Motor neuron (in vitro differentiated cells): ENCODE measurements at regions not wholly inside any gene's neighbourhood (a gene's known extent, or its start where the extent isn't known, plus 50 kb on each side); places are given as distances from the start of the nearest gene placed in this dataset.

Experiments used
- ATAC-seq, 8 experiments: fragments of 200-7000 bp; cut with Tn5 transposase; replicated peaks in 6 of 8; 2 replicates each; pipeline ENCODE4 v1.8.0; 2021; ENCODE audit warnings: mild to moderate bottlenecking in 8 of 8, moderate library complexity in 8 of 8
- H3K27ac ChIP-seq, 2 donors: fragments of 250-450 bp; sonication (Bioruptor Pico); 2 replicates each; pipeline ENCODE4 v1.9.0; 2021; ENCODE audit warnings: antibody characterized with exemption in 2 of 2, mild to moderate bottlenecking in 2 of 2, moderate library complexity in 1 of 2
- H3K4me1 ChIP-seq, 2 donors: fragments of 250-450 bp; sonication (Bioruptor Pico); replicated peaks in 1 of 2; 2 replicates each; pipeline ENCODE4 v1.6.1; 2021; ENCODE audit warnings: antibody characterized with exemption in 2 of 2, mild to moderate bottlenecking in 2 of 2, moderate library complexity in 1 of 2
- H3K4me3 ChIP-seq, 5 donors: fragments of 250-450 bp; sonication (Bioruptor Pico); 2 replicates each; pipeline ENCODE4 v1.9.0; 2021; ENCODE audit warnings: antibody characterized with exemption in 5 of 5, mild to moderate bottlenecking in 5 of 5, moderate library complexity in 4 of 5
- WGBS, 10 experiments: fragments of 450-650 bp; shearing (Covaris generic); methylation state at CpG; one replicate each; pipeline ENCODE4 v1.0.0; 2022; 5-methylcytosine and 5-hydroxymethylcytosine counted together
- in situ Hi-C, 9 experiments: fragments of 400-800 bp; cut with MboI; loops; one replicate each; pipeline ENCODE4 v1.15.0; 2021; ENCODE audit warnings: low sequenced_read_pairs in 9 of 9, low pct_unique_long_range_greater_than_20kb in 2 of 9; ENCODE audit not compliant: unreplicated experiment in 9 of 9

GRCh38 chr6:139577763-139578604 lies 203.5 kb upstream of the CITED2 start:
- Histone ChIP-seq H3K27ac (no peak overlapping the region), H3K4me1 (peaks cover 9 to 13% of the 10 kb centered on the region in 2 donors), H3K4me3 (no peak overlapping the region)
- WGBS, 10 experiments, result 30 to 93% (median 63%) methylated on average over 1 to 6 of the region's 7 CpGs
- ATAC-seq, result peak in 7 of 8 experiments; percentile 44 to 88 (median 79)
- in situ Hi-C loops, result loop anchor here in 1 of 9 experiments (25.0 kb wide), 1 partner anchor 191 kb away; no protein-coding TSS in a partner anchor

- 11 to 100% (median 80%) methylated on average over 1 to 5 of the region's 5 CpGs; no CpG with 5 or more reads in 1 of the 10 experiments for WGBS, 10 experiments
- Histone ChIP-seq H3K27ac (no peak overlapping the region), H3K4me3 (no peak overlapping the region), H3K4me1 (peaks cover 9 to 13% of the 10 kb centered on the region in 2 donors)
- in situ Hi-C loops, result loop anchor here in 1 of 9 experiments (25.0 kb wide), 1 partner anchor 190 kb away; no protein-coding TSS in a partner anchor
- ATAC-seq, result peak in 2 of 8 experiments; percentile 9 to 19
These were observed 202.8 kb upstream of the CITED2 start for GRCh38 chr6:139577124-139577762.

- WGBS, 10 experiments, result 33 to 100% (median 100%) methylated on average over 1 of the region's 1 CpG; no CpG with 5 or more reads in 2 of the 10 experiments
- in situ Hi-C loops, result no loop called here
- H3K4me3 ChIP-seq, result no peak overlapping the region
These were observed 197.6 kb upstream of the CITED2 start for GRCh38 chr6:139572001-139572400.

DNA sequence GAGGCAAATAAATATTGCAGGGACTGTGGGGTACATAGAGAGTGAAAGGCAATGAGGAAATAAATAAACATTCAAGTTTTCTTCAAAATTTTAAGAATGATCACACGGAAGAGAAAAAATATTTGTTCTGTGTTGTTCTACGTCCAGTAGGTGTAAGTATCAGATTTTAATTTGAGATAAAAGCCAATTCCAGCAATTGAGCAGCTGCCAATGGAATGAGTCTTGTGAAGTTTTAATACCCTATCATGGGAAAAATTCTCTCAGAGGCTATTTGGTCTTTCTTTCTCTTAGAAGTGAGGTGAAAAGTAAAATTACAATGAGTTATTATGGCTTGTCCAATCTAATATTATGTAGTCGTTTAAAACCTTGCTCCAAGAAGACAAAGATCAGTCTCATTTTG lies 195.7 kb upstream of the CITED2 start:
- ATAC-seq, result no peak
- H3K27ac ChIP-seq, result no peak overlapping the region
- 43 to 100% (median 80%) methylated on average over 1 to 3 of the region's 3 CpGs for WGBS, 10 experiments
- no peak overlapping the region for H3K4me3 ChIP-seq
- in situ Hi-C loops, result no loop called here
- peaks cover 0 to 4% of the 10 kb centered on the region in 2 donors for H3K4me1 ChIP-seq

More at GRCh38 chr6:139572001-139572400, 197.6 kb upstream of the CITED2 start:
- peaks cover 0 to 4% of the 10 kb centered on the region in 2 donors for H3K4me1 ChIP-seq
- ATAC-seq, result no peak
- H3K27ac ChIP-seq, result peak overlapping the region in 1 of 2 donors; percentile 21

GRCh38 chr6:139569566-139569965 lies 195.1 kb upstream of the CITED2 start:
- 0 to 100% (median 81%) methylated on average over 1 to 4 of the region's 4 CpGs; no CpG with 5 or more reads in 1 of the 10 experiments for WGBS, 10 experiments
- ATAC-seq, result peak in 1 of 8 experiments; percentile 44
- H3K4me3 ChIP-seq, result no peak overlapping the region
- H3K4me1 ChIP-seq, result peaks cover 0 to 4% of the 10 kb centered on the region in 2 donors
- H3K27ac ChIP-seq, result no peak overlapping the region
- in situ Hi-C loops, result no loop called here

GRCh38 chr6:139568956-139569538 lies 194.6 kb upstream of the CITED2 start:
- Histone ChIP-seq H3K4me1 (peaks cover 0 to 4% of the 10 kb centered on the region in 2 donors), H3K4me3 (no peak overlapping the region), H3K27ac (no peak overlapping the region)
- ATAC-seq, result peak in 3 of 8 experiments; percentile 52 to 94 (median 90)
- in situ Hi-C loops, result no loop called here
- 65 to 94% (median 87%) methylated on average over 2 to 5 of the region's 5 CpGs; no CpG with 5 or more reads in 4 of the 10 experiments for WGBS, 10 experiments

- Histone ChIP-seq H3K27ac (no peak overlapping the region), H3K4me1 (peaks cover 0 to 4% of the 10 kb centered on the region in 2 donors), H3K4me3 (no peak overlapping the region)
- WGBS, 10 experiments, result 31 to 100% (median 92%) methylated on average over 2 to 3 of the region's 3 CpGs
- peak in 2 of 8 experiments; percentile 63 to 72 for ATAC-seq
- in situ Hi-C loops, result no loop called here
These were observed 193.9 kb upstream of the CITED2 start for GRCh38 chr6:139568151-139568955.

DNA sequence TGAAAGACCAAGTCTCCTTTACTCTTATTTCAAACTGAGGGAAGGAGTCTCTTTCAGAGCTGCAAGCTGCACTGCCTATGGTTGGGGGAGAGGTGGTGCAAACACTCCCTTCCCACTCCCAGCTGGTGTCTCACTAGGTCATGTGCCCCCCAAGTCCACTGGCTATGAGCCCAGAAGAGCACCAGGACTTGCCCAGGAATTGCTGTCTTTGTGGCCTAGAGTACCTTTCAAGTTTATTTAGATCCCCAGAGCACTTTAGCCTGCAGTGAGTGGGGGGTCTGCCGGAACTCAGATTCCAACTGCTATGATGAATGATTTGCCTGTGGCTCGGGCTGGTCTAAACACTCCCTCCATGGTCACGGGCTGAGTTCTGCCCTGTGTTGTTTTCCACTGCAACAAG lies 192.6 kb upstream of the CITED2 start:
- Histone ChIP-seq H3K4me3 (no peak overlapping the region), H3K4me1 (peaks cover 0 to 2% of the 10 kb centered on the region in 2 donors), H3K27ac (no peak overlapping the region)
- WGBS, 10 experiments, result 50 to 100% (median 95%) methylated on average over 1 to 3 of the region's 3 CpGs; no CpG with 5 or more reads in 6 of the 10 experiments
- in situ Hi-C loops, result no loop called here
- ATAC-seq, result no peak

GRCh38 chr6:139565591-139565990 lies 191.1 kb upstream of the CITED2 start:
- ATAC-seq, result no peak
- no peaks in the 10 kb centered on the region for H3K4me1 ChIP-seq
- no peak overlapping the region for H3K4me3 ChIP-seq
- no peak overlapping the region for H3K27ac ChIP-seq
- 0% methylated on average over 1 of the region's 1 CpG; no CpG with 5 or more reads in 6 of the 10 experiments for whole genome bisulfite sequencing, 10 experiments
- in situ Hi-C loops, result no loop called here

DNA sequence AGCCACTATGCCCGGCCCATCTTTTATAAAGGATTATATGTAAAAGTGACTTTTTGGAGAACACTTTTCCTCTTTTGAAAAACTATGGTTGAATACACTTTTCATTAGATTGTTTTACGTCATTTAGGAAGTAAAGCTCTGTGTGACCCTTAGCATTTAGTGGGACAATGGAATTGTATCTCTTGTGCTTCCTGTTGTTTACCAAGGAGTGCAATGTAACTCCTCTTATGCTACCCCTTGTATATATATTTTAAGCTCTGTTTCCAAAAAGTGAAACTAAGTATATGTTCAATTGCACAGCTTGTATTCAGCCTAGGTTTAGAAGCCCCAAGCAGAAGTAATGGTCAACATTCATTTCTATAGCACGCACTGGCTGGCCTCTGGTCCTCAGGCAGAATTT lies 183.1 kb upstream of the CITED2 start:
- Histone ChIP-seq H3K4me1 (no peaks in the 10 kb centered on the region), H3K4me3 (no peak overlapping the region), H3K27ac (no peak overlapping the region)
- no peak for ATAC-seq
- 80 to 100% (median 100%) methylated on average over 1 to 2 of the region's 3 CpGs; no CpG with 5 or more reads in 4 of the 10 experiments for WGBS, 10 experiments
- in situ Hi-C loops, result no loop called here

GRCh38 chr6:139556532-139556931 lies 182.1 kb upstream of the CITED2 start:
- Histone ChIP-seq H3K4me1 (no peaks in the 10 kb centered on the region), H3K4me3 (no peak overlapping the region), H3K27ac (no peak overlapping the region)
- no peak for ATAC-seq
- in situ Hi-C loops, result no loop called here

DNA sequence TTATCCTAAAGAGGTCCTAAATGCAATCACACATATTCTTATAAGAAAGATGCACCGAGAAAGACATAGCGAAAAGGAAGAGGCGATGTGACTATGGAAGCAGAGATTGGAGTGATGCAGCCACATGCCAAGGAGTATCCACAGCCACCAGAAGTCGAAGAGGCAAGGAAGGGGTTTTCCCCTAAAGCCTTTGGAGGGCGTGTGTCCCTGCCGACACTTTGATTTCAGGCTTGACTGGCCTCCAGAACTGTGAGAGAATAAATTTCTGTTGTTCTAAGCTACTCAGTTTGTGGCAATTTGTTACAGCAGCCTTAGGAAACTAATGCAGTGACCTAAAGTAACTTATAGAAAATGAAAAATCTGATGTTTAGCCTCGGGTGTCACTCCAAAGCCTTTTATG lies 179.5 kb upstream of the CITED2 start:
- 65 to 93% (median 80%) methylated on average over 2 to 6 of the region's 7 CpGs; no CpG with 5 or more reads in 1 of the 10 experiments for WGBS, 10 experiments
- in situ Hi-C loops, result no loop called here

More for the DNA sequence above, 179.5 kb upstream of the CITED2 start:
- no peak overlapping the region for H3K27ac ChIP-seq
- no peak overlapping the region for H3K4me3 ChIP-seq
- ATAC-seq, result no peak
- no peaks in the 10 kb centered on the region for H3K4me1 ChIP-seq
